GM23338 (cell line): ENCODE measurements at regions not wholly inside any gene's neighbourhood (a gene's known extent, or its start where the extent isn't known, plus 50 kb on each side); places are given as distances from the start of the nearest gene placed in this dataset.

ENCODE experiments used
- CREB1 ChIP-seq: fragments of 250-450 bp; sonication (Bioruptor Pico); IDR thresholded peaks from 2 replicates; pipeline ENCODE4 v1.5.0; 2020; ENCODE audit warnings: low read depth, mild to moderate bottlenecking, moderate library complexity
- CTCF ChIP-seq, 2 experiments: fragments of 200-600 bp in 1 of 2; sonication (generic) in 1 of 2; conservative IDR thresholded peaks; 2 replicates each; pipeline versions ENCODE4 v1.5.1 to v1.6.1; 2016 to 2017; ENCODE audit warnings: antibody characterized with exemption in 2 of 2, low read depth in 2 of 2, mild to moderate bottlenecking in 2 of 2, moderate library complexity in 1 of 2
- ETS1 ChIP-seq: IDR thresholded peaks from 2 replicates; pipeline ENCODE4 v1.6.1; 2016; ENCODE audit warnings: antibody characterized with exemption
- EZH2 ChIP-seq: fragments of 200-600 bp; sonication (generic); IDR thresholded peaks from one replicate; pipeline ENCODE4 v1.8.0; 2017; ENCODE audit warnings: antibody characterized with exemption, mild to moderate bottlenecking, low read depth; ENCODE audit not compliant: unreplicated experiment
- EZH2phosphoT487 ChIP-seq: fragments of 200-600 bp; sonication (generic); IDR thresholded peaks from one replicate; pipeline ENCODE4 v1.8.1; 2018; ENCODE audit warnings: antibody characterized with exemption; ENCODE audit not compliant: unreplicated experiment
- JUNB ChIP-seq: IDR thresholded peaks from one replicate; pipeline ENCODE4 v1.6.1; 2016; ENCODE audit warnings: antibody characterized with exemption; ENCODE audit not compliant: unreplicated experiment
- NANOG ChIP-seq: IDR thresholded peaks from 2 replicates; pipeline ENCODE4 v1.6.1; 2016; ENCODE audit warnings: antibody characterized with exemption, borderline replicate concordance
- POLR2AphosphoS5 ChIP-seq: IDR thresholded peaks from 2 replicates; pipeline ENCODE4 v1.6.1; 2016; ENCODE audit warnings: antibody characterized with exemption, low read depth
- REST ChIP-seq: IDR thresholded peaks from one replicate; pipeline ENCODE4 v1.6.1; 2018; ENCODE audit warnings: antibody characterized with exemption; ENCODE audit not compliant: unreplicated experiment
- ZNF331 ChIP-seq: fragments of 250-450 bp; sonication (Bioruptor Pico); IDR thresholded peaks from 2 replicates; pipeline ENCODE4 v1.5.0; 2020; ENCODE audit warnings: low read depth, mild to moderate bottlenecking, moderate library complexity

- no peak for TF ChIP-seq CTCF (conservative IDR thresholded peaks at IDR 0.05; ENCODE audit: low read depth in 2 of 2)
- TF ChIP-seq EZH2 = no peak
- no peak for TF ChIP-seq ETS1
- no peak for TF ChIP-seq POLR2AphosphoS5
- TF ChIP-seq REST = no peak
- TF ChIP-seq EZH2phosphoT487 = no peak
- TF ChIP-seq CREB1 (CRISPR knock-in tag) = no peak
- no peak for TF ChIP-seq JUNB
- TF ChIP-seq ZNF331 (CRISPR knock-in tag) = no peak
- no peak for TF ChIP-seq NANOG
Measured at GRCh38 chr9:134985451-134985850, 67.7 kb upstream of the FCN1 start.
